ENCODE measurements at regions not wholly inside any gene's neighbourhood (a gene's known extent, or its start where the extent isn't known, plus 50 kb on each side); places are given as distances from the start of the nearest gene placed in this dataset.

DNA sequence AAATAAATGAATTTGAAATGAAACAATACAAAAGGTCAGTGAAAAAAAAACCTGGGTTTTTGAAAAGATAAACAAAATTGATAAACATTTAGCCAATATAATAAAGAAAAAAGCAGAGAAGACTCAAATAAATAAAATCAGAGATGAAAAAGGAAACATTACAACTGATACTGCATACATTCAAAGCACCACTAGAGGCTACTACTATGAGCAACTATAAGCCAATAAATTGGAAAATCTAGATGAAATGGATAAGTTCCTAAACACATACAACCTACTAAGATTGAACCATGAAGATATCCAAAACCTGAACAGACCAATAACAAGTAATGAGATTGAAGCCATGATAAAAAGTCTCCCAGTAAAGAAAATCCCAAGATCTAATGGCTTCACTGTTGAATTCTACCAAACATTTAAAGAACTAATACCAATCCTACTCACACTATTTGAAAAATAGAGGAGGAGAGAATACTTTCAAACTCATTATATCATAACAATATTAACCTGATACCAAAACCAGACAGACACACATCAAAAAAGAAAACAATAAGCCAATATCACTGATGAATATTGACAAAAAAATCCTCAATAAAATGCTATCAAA is 80.8 kb upstream of the CERS6 start:
- intact Hi-C loops (cut with DNase I; ENCODE audit: low total_unique reads), result no loop called here
- Histone ChIP-seq H3K27ac (no peak overlapping the region), H3K9me3 (peaks cover 0 to 10% of the 10 kb centered on the region in 2 donors), H3K36me3 (no peaks in the 10 kb centered on the region), H3K4me1 (no peaks in the 10 kb centered on the region), H3K27me3 (no peaks in the 10 kb centered on the region), H3K4me3 (no peak overlapping the region)
- DNase-seq (ENCODE audit: low spot score in 2 of 2), result no peak
- TF ChIP-seq POLR2A (IDR thresholded peaks at IDR 0.05), result no peak
- TF ChIP-seq, protein P1, sequence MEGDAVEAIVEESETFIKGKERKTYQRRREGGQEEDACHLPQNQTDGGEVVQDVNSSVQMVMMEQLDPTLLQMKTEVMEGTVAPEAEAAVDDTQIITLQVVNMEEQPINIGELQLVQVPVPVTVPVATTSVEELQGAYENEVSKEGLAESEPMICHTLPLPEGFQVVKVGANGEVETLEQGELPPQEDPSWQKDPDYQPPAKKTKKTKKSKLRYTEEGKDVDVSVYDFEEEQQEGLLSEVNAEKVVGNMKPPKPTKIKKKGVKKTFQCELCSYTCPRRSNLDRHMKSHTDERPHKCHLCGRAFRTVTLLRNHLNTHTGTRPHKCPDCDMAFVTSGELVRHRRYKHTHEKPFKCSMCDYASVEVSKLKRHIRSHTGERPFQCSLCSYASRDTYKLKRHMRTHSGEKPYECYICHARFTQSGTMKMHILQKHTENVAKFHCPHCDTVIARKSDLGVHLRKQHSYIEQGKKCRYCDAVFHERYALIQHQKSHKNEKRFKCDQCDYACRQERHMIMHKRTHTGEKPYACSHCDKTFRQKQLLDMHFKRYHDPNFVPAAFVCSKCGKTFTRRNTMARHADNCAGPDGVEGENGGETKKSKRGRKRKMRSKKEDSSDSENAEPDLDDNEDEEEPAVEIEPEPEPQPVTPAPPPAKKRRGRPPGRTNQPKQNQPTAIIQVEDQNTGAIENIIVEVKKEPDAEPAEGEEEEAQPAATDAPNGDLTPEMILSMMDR (IDR thresholded peaks at IDR 0.05), result peak in 1 of 3 donors; percentile 12

DNA sequence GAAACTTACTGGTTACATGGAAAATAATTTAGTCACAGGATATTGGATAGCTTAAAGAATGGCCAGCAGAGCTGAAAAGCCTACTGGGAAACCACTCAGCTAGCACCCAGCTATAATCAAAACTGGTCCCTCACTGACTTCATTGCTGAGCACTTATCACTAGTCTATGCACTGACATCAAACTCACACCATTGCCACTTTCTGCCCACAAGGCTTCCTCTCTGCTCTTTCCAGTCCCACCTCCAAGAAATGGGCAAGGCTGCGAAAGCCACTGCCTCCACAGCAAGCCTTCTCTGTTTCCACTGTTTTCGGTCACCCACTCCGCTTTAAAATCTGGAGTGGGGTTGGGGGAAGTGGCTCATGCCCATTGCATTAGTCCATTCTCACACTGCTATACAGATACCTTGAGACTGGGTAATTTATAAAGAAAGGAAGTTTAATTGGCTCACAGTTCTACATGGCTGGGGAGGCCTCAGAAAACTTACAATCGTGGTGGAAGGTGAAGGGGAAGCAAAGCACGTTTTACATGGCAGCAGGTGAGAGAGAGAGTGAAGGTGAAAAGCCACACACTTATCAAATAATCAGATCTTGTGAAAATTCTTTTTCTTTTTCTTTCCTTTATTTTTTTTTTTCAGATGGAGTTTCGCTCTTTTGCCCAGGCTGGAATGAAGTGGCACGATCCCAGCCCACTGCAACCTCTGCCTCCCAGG is 77.0 kb upstream of the CERS6 start:
- H3K27ac ChIP-seq, result no peak overlapping the region
- no peaks in the 10 kb centered on the region for H3K4me1 ChIP-seq
- DNase-seq (ENCODE audit: low spot score in 2 of 2), result no peak
- no peaks in the 10 kb centered on the region for H3K36me3 ChIP-seq
- H3K9me3 ChIP-seq, result peaks cover 0 to 10% of the 10 kb centered on the region in 2 donors
- TF ChIP-seq, protein P1 (IDR thresholded peaks at IDR 0.05), result no peak
- no peak for TF ChIP-seq POLR2AphosphoS5 (IDR thresholded peaks at IDR 0.05)
- TF ChIP-seq POLR2A (IDR thresholded peaks at IDR 0.05), result no peak
- H3K27me3 ChIP-seq, result no peaks in the 10 kb centered on the region
- intact Hi-C loops (cut with DNase I; ENCODE audit: low total_unique reads), result no loop called here
- H3K4me3 ChIP-seq, result no peak overlapping the region

DNA sequence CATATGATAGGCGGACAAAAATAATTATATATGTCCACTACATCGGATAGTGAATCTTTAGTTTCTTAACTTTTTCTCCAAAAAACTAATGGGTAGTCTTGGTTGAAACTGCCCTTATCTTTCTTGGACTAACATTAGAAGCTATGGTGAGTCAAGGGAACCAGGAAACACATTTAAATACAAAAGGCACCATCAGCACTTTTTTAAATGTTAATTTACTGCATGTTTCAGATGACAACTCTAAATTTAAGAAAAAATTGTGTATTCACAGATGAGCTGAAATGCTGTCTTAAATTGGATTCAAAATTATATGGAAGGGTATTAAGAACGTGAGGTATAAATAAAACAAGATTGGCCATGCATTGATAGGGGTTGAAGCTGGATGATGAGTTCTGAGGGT is 75.6 kb upstream of the CERS6 start:
- no peak overlapping the region for H3K4me3 ChIP-seq

DNA sequence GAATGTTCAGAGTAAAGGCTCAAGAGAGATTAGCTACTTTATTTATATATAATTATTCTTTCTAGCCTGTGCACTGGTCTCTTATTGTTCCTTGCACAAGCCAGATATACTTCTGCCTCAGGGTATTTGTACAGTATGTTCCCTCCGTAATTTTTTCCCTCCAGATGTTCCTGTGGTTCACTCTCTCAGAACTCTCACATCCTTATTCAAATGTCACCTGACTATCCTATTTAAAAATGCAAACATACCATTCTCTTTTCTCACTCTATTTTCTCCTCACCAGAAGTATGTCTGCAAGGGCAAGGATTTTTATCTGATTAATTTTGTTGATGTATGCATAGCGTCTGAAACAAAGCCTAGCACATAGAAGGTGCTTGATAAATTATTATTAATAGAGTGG is 64.0 kb upstream of the CERS6 start:
- no peak for DNase-seq (ENCODE audit: low spot score in 2 of 2)
- intact Hi-C loops (cut with DNase I; ENCODE audit: low total_unique reads), result no loop called here
- Histone ChIP-seq H3K4me1 (no peaks in the 10 kb centered on the region), H3K27me3 (no peaks in the 10 kb centered on the region), H3K9me3 (no peaks in the 10 kb centered on the region), H3K27ac (no peak overlapping the region), H3K4me3 (no peak overlapping the region), H3K36me3 (no peaks in the 10 kb centered on the region)
- no peak for TF ChIP-seq POLR2AphosphoS5 (IDR thresholded peaks at IDR 0.05)

More for the DNA sequence above, 75.6 kb upstream of the CERS6 start:
- intact Hi-C loops (cut with DNase I; ENCODE audit: low total_unique reads), result no loop called here
- Histone ChIP-seq H3K27me3 (no peaks in the 10 kb centered on the region), H3K9me3 (peaks cover 0 to 10% of the 10 kb centered on the region in 2 donors), H3K4me1 (no peaks in the 10 kb centered on the region), H3K36me3 (no peaks in the 10 kb centered on the region), H3K27ac (no peak overlapping the region)
- TF ChIP-seq, protein P1 (IDR thresholded peaks at IDR 0.05), result no peak
- TF ChIP-seq POLR2A (IDR thresholded peaks at IDR 0.05), result no peak
- no peak for TF ChIP-seq POLR2AphosphoS5 (IDR thresholded peaks at IDR 0.05)
- no peak for DNase-seq (ENCODE audit: low spot score in 2 of 2)

DNA sequence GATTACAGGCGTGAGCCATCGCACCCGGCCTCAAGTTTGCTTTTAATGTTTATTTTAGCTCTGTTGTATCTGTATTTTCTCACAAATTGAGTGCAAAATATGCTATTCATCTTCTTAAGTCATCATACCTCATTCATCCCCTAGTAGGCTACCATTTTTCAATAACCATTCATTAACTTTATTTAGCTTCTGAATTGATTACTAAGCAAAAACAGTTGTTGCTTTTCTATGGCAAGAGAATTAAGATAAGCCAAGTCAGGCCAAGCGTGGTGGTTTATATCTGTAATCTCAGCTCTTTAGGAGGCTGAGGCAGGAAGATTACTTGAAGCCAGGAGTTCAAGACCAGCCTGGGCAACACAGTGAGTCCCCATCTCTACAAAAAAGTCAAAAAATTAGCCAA is 63.3 kb upstream of the CERS6 start:
- no peaks in the 10 kb centered on the region for H3K9me3 ChIP-seq
- intact Hi-C loops (cut with DNase I; ENCODE audit: low total_unique reads), result no loop called here
- H3K4me3 ChIP-seq, result no peak overlapping the region
- H3K4me1 ChIP-seq, result no peaks in the 10 kb centered on the region
- TF ChIP-seq, protein P1 (IDR thresholded peaks at IDR 0.05), result no peak
- TF ChIP-seq POLR2A (IDR thresholded peaks at IDR 0.05) (no peak), POLR2AphosphoS5 (IDR thresholded peaks at IDR 0.05) (no peak)
- no peaks in the 10 kb centered on the region for H3K36me3 ChIP-seq
- no peaks in the 10 kb centered on the region for H3K27me3 ChIP-seq
- no peak overlapping the region for H3K27ac ChIP-seq
- DNase-seq (ENCODE audit: low spot score in 2 of 2), result no peak

Data from breast epithelium (tissue), 4 donors.